ENCODE measurements at regions not wholly inside any gene's neighbourhood (a gene's known extent, or its start where the extent isn't known, plus 50 kb on each side); places are given as distances from the start of the nearest gene placed in this dataset.

DNA sequence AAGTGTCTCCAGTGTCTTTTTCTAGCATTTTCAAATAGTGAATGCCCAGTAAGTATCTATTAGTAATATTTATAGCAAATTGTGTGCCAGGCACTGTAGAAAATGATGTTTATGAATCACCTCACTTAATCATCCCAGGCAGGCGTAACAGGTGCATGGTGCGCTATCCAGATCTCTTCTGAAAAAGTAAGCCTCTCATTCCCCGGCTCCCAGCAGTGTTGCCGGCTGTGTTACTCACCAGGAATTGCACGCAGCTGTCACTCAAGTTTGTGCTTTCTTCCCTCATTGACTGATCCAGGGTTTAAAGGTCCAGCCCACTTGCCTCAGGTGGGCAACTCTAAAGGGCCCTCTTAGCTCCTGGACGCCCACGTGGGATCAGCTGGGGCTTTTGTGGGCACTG is 173.8 kb upstream of the RASSF8 start:
- no peak for TF ChIP-seq ZFX (IDR thresholded peaks at IDR 0.05; ENCODE audit: borderline replicate concordance)
- TF ChIP-seq, protein P1, sequence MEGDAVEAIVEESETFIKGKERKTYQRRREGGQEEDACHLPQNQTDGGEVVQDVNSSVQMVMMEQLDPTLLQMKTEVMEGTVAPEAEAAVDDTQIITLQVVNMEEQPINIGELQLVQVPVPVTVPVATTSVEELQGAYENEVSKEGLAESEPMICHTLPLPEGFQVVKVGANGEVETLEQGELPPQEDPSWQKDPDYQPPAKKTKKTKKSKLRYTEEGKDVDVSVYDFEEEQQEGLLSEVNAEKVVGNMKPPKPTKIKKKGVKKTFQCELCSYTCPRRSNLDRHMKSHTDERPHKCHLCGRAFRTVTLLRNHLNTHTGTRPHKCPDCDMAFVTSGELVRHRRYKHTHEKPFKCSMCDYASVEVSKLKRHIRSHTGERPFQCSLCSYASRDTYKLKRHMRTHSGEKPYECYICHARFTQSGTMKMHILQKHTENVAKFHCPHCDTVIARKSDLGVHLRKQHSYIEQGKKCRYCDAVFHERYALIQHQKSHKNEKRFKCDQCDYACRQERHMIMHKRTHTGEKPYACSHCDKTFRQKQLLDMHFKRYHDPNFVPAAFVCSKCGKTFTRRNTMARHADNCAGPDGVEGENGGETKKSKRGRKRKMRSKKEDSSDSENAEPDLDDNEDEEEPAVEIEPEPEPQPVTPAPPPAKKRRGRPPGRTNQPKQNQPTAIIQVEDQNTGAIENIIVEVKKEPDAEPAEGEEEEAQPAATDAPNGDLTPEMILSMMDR (IDR thresholded peaks at IDR 0.05) = no peak
- H3K27ac ChIP-seq = no peak overlapping the region

DNA sequence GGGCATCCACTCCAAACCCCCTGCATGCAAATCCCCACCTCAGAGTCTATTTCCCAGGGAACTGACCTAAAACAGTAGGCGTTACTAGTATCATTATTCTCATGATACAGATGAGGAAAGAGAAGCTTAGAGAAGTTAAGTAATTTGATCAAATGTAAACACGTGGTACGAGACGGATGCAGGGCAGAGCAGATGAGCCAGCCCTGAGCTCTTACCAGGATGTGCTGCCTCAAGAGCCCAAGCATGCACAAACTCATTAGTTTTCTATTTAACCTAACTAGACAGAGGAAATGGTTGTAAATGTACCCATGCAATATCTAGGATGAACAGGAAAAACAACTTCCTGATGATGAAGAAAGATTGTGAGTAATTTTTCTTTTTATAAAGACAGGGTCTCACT is 173.3 kb upstream of the RASSF8 start:
- TF ChIP-seq, protein P1 (IDR thresholded peaks at IDR 0.05) = no peak
- no peak for TF ChIP-seq ZFX (IDR thresholded peaks at IDR 0.05; ENCODE audit: borderline replicate concordance)
- H3K27ac ChIP-seq = no peak overlapping the region

DNA sequence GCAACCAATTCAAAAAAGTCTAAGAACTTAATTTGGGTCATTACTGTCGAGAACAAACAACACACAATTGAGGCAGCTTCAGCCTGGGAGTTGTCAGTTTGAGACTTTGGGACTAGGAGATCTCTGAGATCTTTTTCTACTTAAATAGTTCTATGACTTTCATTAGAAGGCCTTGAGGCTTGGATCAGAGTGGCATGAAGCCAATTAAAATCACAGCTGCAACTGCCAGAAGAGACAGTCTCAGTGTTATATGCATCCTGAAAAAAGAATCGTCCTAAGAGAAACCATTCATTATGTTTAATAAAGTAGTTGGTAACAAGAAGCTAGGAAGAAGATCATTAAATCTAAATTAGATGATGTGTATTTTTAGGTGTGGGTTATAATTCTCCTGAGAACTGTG is 170.8 kb upstream of the RASSF8 start:
- H3K27ac ChIP-seq = no peak overlapping the region
- no peak for TF ChIP-seq ZFX (IDR thresholded peaks at IDR 0.05; ENCODE audit: borderline replicate concordance)
- TF ChIP-seq, protein P1 (IDR thresholded peaks at IDR 0.05) = no peak

DNA sequence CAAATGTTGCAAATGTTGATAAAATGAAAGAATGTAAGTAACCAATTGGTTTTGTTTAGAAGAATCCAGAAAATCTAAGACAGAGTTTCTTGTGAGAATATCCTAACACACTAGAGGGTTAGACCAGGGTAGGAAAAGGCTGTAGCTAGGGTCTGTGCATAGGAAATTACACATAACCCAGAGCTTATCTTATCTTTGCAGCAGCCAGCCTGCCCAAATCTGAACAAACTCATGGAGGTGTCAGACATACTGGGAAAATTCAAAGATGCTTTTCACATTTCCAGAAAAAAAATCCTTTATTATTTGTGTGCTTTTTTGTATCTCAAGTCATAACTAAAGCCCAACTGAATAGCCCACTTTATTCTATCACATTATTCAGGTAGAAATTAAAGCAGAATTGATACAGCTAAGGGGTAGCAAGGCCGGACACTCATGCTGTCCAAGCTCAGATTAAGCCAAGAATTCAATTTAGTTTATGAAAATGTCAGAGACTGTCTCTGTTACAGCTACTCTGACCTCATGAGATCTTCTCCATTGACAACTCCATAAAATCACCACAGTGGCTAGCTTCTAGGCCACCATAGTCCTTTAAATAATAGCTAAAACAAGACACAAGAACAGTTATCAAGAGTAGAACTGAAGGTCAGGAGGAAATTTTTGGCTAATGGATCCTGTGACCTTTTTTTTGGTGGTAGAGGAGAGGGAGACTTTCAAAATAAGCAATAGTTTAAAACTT is 169.6 kb upstream of the RASSF8 start:
- H3K27ac ChIP-seq = no peak overlapping the region
- TF ChIP-seq, protein P1 (IDR thresholded peaks at IDR 0.05) = no peak
- no peak for TF ChIP-seq ZFX (IDR thresholded peaks at IDR 0.05; ENCODE audit: borderline replicate concordance)

DNA sequence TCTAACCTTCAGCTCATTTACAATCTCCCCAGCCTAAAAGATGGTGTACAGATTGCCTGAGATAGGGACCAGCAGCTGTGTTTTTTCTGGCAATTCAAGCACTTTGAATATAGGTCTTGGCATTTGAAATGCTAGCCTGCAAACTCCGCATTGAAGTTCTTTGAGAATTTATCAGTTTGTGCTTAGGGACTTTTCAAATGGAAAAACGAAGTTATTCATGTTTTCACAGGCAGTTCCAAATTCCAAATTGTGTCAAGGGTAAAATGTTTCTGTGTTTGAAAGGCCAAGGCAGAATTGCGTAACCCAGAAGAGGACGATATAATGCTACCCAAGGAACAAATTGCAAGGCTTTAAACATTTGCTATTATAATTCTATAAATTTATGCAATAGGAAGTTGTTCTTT is 168.9 kb upstream of the RASSF8 start:
- no peak for TF ChIP-seq ZFX (IDR thresholded peaks at IDR 0.05; ENCODE audit: borderline replicate concordance)
- TF ChIP-seq, protein P1 (IDR thresholded peaks at IDR 0.05) = no peak
- H3K27ac ChIP-seq = no peak overlapping the region

DNA sequence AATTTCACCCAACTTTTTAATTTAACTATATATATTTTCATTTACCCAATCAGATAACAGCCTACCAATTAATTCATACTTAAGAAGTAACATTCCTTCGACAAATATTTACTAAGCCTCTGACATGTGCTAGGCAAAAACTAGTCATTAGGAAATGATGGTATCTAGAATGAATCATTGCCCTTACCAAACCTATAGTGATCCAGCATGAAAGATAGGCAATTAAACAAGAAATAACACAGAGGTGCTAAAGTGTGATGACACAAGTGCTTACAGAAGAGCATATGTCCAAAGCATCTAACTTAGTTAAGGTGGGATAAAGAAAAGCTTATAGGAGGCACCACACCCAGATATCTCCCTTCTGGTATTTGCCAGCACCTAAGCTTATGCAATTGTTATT is 166.5 kb upstream of the RASSF8 start:
- H3K27ac ChIP-seq = no peak overlapping the region
- no peak for TF ChIP-seq ZFX (IDR thresholded peaks at IDR 0.05; ENCODE audit: borderline replicate concordance)
- TF ChIP-seq, protein P1 (IDR thresholded peaks at IDR 0.05) = no peak

DNA sequence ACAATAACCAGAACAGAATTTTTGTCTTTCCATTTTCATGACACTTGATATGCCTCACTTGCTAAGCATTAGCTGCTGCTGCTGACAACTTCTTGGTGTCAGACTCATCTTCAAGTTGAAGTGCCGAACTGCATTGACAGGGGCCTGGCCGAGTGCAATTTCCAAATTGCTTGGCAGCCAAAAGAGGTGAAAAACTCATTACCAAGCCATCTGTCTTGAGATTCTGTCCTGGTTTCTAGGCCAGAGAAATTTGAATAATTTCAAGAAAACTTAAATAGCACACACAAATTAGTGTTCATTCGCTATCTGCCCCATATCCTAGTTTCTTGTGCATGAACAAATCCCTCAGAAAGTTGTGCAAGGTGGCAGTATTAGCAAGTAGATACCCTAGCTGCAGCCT is 165.3 kb upstream of the RASSF8 start:
- TF ChIP-seq ZFX (IDR thresholded peaks at IDR 0.05; ENCODE audit: borderline replicate concordance) = no peak
- TF ChIP-seq, protein P1 (IDR thresholded peaks at IDR 0.05) = no peak

More for the DNA sequence above, 165.3 kb upstream of the RASSF8 start:
- H3K27ac ChIP-seq = no peak overlapping the region
